ENCODE measurements at regions not wholly inside any gene's neighbourhood (a gene's known extent, or its start where the extent isn't known, plus 50 kb on each side); places are given as distances from the start of the nearest gene placed in this dataset.

GRCh38 chr5:119304439-119305211, 51.2 kb upstream of the TNFAIP8 start:
- peaks cover 44% of the 10 kb centered on the region for H3K4me1 ChIP-seq (ENCODE audit: control insufficient read depth, insufficient read depth, low read length)
- no peaks in the 10 kb centered on the region for H3K36me3 ChIP-seq (ENCODE audit: control insufficient read depth, insufficient read depth, low read length)
- H3K36me3 Mint-ChIP-seq, result no peaks in the 10 kb centered on the region
- intact Hi-C loops (cut with micrococcal nuclease), result no loop called here
- TF ChIP-seq, protein P1, sequence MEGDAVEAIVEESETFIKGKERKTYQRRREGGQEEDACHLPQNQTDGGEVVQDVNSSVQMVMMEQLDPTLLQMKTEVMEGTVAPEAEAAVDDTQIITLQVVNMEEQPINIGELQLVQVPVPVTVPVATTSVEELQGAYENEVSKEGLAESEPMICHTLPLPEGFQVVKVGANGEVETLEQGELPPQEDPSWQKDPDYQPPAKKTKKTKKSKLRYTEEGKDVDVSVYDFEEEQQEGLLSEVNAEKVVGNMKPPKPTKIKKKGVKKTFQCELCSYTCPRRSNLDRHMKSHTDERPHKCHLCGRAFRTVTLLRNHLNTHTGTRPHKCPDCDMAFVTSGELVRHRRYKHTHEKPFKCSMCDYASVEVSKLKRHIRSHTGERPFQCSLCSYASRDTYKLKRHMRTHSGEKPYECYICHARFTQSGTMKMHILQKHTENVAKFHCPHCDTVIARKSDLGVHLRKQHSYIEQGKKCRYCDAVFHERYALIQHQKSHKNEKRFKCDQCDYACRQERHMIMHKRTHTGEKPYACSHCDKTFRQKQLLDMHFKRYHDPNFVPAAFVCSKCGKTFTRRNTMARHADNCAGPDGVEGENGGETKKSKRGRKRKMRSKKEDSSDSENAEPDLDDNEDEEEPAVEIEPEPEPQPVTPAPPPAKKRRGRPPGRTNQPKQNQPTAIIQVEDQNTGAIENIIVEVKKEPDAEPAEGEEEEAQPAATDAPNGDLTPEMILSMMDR (IDR thresholded peaks at IDR 0.05), result no peak
- 57% methylated on average over 2 of the region's 2 CpGs for WGBS (ENCODE audit: insufficient coverage)
- ATAC-seq (no peak), DNase-seq (no peak)
- no peaks in the 10 kb centered on the region for H3K9me3 ChIP-seq (ENCODE audit: control insufficient read depth, insufficient read depth, low read length)
- no peak overlapping the region for H3K4me3 Mint-ChIP-seq
- no peak overlapping the region for H3K4me3 ChIP-seq (ENCODE audit: low read length)
- no peaks in the 10 kb centered on the region for H3K27me3 ChIP-seq (ENCODE audit: control insufficient read depth, insufficient read depth, low read length)
- peak overlapping the region; percentile 77 to 78 for H3K27ac Mint-ChIP-seq
- no peaks in the 10 kb centered on the region for H3K9me3 Mint-ChIP-seq
- peaks cover 83 to 84% of the 10 kb centered on the region in 2 donors for H3K4me1 Mint-ChIP-seq
- no peaks in the 10 kb centered on the region for H3K27me3 Mint-ChIP-seq (ENCODE audit: low read depth in 2 of 2)
- peak overlapping the region; percentile 15 for H3K27ac ChIP-seq (ENCODE audit: low read length)
